HL-60 (cell line): ENCODE measurements at regions not wholly inside any gene's neighbourhood (a gene's known extent, or its start where the extent isn't known, plus 50 kb on each side); places are given as distances from the start of the nearest gene placed in this dataset.

Experiments used
- DNase-seq, 2 experiments: peaks; one replicate each; pipeline ENCODE4 v3.0.0-alpha.2; 2010 to 2020; ENCODE audit warnings: low read depth in 1 of 2, low spot score in 1 of 2
- H3K27ac ChIP-seq: fragments of 250-450 bp; sonication (Bioruptor Pico); replicated peaks from 2 replicates; pipeline ENCODE4 v1.5.1; 2020; ENCODE audit warnings: mild to moderate bottlenecking, moderate library complexity
- H3K27me3 ChIP-seq: fragments of 250-450 bp; sonication (Bioruptor Pico); 2 replicates; pipeline ENCODE4 v1.5.1; 2021; ENCODE audit warnings: mild to moderate bottlenecking, moderate library complexity; ENCODE audit not compliant: insufficient read depth, poor library complexity, severe bottlenecking
- H3K4me3 ChIP-seq: replicated peaks from 2 replicates; pipeline ENCODE4 v1.5.1; 2011; ENCODE audit warnings: mild to moderate bottlenecking, control low read depth, low read length; ENCODE audit not compliant: insufficient read depth
- GABPA ChIP-seq: IDR thresholded peaks from 2 replicates; pipeline ENCODE4 v1.6.1; 2012; ENCODE audit warnings: low read depth
- POLR2AphosphoS5 ChIP-seq: IDR thresholded peaks from 2 replicates; pipeline ENCODE4 v1.6.1; 2012; ENCODE audit warnings: low read depth
- SPI1 ChIP-seq: IDR thresholded peaks from 2 replicates; pipeline ENCODE4 v1.6.1; 2012; ENCODE audit warnings: low read depth, mild to moderate bottlenecking, borderline replicate concordance
- TF ChIP-seq, protein P1 (sequence below): IDR thresholded peaks from one replicate; pipeline ENCODE4 v1.5.1; 2011; ENCODE audit warnings: low read length, control low read depth, inconsistent platforms; ENCODE audit not compliant: insufficient read depth
- TF ChIP-seq, protein P2 (sequence below): IDR thresholded peaks from 2 replicates; pipeline ENCODE4 v1.6.1; 2012; ENCODE audit warnings: low read depth; ENCODE audit not compliant: insufficient replicate concordance

DNA sequence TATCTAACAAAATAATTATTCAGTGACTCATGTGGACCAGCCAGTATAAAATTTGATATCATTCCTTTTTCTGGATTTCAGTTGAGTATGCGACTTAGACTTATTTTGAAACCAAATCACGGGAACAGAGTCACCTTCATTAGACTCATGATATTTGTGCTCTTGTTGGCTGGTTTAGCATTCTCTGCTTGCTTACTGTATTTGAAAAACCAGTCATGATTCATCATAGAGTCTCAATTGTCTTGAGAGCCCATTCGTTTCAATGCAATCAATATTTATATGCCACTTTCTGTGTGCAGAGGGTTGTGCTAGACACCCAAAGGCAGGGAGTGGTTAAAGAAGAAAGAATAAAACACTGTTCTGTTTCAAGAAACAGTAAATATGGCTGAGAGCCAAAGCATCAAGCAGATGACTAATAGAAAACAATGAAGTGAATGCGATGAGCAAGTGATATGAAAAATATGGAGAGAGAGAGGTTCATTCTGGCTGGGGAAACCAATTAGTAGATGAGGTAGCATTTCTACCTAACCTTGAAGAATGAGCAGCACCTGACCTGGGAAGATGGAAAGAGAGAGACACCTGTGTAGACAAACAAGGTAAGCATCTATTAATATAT lies 99.6 kb upstream of the MBNL2 start:
- TF ChIP-seq POLR2AphosphoS5 = no peak
- TF ChIP-seq, protein P1, sequence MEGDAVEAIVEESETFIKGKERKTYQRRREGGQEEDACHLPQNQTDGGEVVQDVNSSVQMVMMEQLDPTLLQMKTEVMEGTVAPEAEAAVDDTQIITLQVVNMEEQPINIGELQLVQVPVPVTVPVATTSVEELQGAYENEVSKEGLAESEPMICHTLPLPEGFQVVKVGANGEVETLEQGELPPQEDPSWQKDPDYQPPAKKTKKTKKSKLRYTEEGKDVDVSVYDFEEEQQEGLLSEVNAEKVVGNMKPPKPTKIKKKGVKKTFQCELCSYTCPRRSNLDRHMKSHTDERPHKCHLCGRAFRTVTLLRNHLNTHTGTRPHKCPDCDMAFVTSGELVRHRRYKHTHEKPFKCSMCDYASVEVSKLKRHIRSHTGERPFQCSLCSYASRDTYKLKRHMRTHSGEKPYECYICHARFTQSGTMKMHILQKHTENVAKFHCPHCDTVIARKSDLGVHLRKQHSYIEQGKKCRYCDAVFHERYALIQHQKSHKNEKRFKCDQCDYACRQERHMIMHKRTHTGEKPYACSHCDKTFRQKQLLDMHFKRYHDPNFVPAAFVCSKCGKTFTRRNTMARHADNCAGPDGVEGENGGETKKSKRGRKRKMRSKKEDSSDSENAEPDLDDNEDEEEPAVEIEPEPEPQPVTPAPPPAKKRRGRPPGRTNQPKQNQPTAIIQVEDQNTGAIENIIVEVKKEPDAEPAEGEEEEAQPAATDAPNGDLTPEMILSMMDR = no peak
- no peak for TF ChIP-seq SPI1
- TF ChIP-seq, protein P2, sequence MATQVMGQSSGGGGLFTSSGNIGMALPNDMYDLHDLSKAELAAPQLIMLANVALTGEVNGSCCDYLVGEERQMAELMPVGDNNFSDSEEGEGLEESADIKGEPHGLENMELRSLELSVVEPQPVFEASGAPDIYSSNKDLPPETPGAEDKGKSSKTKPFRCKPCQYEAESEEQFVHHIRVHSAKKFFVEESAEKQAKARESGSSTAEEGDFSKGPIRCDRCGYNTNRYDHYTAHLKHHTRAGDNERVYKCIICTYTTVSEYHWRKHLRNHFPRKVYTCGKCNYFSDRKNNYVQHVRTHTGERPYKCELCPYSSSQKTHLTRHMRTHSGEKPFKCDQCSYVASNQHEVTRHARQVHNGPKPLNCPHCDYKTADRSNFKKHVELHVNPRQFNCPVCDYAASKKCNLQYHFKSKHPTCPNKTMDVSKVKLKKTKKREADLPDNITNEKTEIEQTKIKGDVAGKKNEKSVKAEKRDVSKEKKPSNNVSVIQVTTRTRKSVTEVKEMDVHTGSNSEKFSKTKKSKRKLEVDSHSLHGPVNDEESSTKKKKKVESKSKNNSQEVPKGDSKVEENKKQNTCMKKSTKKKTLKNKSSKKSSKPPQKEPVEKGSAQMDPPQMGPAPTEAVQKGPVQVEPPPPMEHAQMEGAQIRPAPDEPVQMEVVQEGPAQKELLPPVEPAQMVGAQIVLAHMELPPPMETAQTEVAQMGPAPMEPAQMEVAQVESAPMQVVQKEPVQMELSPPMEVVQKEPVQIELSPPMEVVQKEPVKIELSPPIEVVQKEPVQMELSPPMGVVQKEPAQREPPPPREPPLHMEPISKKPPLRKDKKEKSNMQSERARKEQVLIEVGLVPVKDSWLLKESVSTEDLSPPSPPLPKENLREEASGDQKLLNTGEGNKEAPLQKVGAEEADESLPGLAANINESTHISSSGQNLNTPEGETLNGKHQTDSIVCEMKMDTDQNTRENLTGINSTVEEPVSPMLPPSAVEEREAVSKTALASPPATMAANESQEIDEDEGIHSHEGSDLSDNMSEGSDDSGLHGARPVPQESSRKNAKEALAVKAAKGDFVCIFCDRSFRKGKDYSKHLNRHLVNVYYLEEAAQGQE = no peak
- no peak for TF ChIP-seq GABPA
- no peak for DNase-seq
- Histone ChIP-seq H3K4me3 (no peak overlapping the region), H3K27ac (no peak overlapping the region), H3K27me3 (peaks cover 20% of the 10 kb centered on the region)

DNA sequence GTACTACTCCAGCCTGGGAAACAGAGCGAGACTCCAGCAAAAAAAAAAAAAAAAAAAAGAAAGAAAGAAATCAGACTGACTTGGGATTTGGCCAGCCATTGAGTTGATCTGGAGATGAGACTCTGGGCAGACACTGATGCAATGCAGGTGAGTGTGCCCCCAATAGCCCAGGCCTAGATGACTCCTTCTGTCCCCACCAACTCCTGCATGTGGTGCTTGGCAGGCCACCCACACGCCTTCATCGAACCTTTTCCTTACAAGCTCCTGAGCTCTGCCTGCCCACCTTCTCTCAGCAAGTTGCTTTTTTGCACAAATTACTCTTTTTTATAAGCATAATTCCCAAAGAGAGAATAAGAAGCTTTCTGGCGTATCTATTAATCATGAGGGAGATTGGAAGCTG lies 97.9 kb upstream of the MBNL2 start:
- DNase-seq = no peak
- H3K27me3 ChIP-seq = peaks cover 7% of the 10 kb centered on the region
- no peak overlapping the region for H3K4me3 ChIP-seq
- TF ChIP-seq GABPA (no peak), POLR2AphosphoS5 (no peak), SPI1 (no peak)
- TF ChIP-seq, protein P1 = no peak
- TF ChIP-seq, protein P2 = no peak
- H3K27ac ChIP-seq = no peak overlapping the region

DNA sequence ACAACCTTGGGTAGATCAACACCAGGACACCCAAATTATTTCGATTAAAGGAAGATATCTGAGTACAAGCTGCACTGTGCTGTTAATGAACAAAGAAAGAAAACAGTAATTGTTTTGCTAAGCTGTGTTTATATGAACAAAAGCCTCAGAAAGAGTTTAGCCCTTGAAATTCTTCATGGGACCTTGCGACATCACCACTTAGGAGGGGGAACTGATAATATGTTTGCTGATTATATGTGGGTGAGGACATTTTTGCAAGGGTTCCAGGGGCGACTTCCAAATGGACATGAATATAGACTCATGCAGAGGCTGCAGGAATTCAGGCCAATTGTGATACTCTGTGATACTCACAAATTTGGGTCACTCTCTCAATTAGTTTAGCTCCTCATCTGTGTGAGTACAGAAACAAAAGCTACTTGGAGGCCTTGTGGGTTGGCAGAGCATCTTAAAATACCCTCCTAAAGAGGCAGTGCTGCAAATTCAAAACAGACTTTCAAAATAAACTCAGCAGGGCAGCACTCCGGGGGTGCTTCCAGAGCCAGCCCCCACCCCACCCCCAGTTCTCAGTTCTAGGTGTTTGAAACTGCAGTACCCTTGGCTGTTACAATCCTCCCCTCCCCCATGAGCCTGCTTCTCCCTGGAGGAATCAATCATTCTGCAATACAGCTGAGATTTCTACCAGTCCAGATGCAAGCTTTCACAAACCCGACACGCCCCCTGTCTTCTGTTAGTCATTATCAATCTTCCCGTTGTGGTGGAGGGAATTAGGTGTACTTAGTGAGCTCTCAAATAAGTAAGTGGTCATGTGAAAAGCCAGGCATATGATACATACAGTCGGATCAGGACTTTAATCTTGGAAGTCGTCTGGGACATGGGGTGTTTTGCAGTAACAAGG lies 97.0 kb upstream of the MBNL2 start:
- Histone ChIP-seq H3K27me3 (peaks cover 12% of the 10 kb centered on the region), H3K27ac (no peak overlapping the region), H3K4me3 (no peak overlapping the region)
- no peak for DNase-seq
- TF ChIP-seq, protein P2 = no peak
- TF ChIP-seq SPI1 (no peak), POLR2AphosphoS5 (no peak)
